ENCODE measurements at regions not wholly inside any gene's neighbourhood (a gene's known extent, or its start where the extent isn't known, plus 50 kb on each side); places are given as distances from the start of the nearest gene placed in this dataset.
A peak's percentile ranks its signal among the peaks of the same experiment; 100 is the strongest.
"Not testable (repeated sequence)": the region's sequence is repeated elsewhere in the genome, so short reads cannot be mapped to it uniquely, and the experiment has no call there.

DNA sequence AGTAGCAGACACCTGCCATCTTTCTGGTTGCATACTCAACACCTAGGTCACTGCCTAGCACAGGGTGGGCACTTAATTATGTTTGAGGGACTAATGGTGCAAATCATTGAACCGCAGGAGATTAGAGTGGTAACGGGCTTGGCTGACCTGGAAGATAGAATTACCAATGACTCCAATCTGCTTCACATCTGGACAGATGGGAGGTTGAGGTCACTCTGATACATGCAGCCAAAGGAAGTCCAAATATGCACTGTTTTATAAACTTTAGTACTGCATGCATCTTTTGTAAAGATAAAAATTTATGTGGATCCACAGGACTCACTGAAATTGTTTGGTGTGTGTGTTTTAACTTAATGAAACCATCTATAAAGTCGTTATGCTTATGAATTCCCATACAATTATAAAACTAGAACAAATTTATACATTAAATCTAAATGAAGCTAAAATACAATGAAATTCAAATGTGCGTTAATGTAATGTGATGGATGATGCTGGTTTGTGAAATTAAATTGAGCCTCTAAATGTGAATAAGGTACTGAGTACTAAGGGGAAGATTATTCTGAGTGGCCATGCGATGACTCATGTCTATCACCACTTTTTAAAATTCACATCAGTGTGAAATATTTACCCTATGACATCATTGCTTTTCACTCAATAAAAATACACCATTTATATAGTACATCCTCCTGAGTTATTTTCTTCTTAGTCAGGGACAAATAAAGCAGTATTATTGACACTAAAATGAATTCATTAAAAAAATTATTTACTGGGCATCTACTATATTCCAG lies 224.7 kb upstream of the FAM78B start:
- no peak for DNase-seq

DNA sequence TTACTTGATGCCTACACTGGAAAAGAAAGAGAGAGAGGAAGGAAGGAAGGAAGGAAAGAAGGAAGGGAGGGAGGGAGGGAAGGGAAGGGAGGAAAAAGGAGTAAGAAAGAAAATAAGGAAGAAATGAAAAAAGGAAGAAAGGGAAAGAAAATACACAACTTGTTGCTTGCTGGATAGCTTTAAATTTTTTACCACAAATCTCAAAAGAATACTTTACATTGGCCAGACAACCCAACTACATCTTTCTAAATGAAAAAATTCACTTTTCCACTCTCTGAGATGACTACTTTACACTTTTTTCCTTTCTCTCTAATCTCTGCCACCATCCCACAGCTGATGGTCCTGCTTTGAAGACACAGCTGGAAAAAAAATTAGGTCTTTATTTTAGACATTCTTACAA lies 228.9 kb upstream of the FAM78B start:
- DNase-seq: no peak

DNA sequence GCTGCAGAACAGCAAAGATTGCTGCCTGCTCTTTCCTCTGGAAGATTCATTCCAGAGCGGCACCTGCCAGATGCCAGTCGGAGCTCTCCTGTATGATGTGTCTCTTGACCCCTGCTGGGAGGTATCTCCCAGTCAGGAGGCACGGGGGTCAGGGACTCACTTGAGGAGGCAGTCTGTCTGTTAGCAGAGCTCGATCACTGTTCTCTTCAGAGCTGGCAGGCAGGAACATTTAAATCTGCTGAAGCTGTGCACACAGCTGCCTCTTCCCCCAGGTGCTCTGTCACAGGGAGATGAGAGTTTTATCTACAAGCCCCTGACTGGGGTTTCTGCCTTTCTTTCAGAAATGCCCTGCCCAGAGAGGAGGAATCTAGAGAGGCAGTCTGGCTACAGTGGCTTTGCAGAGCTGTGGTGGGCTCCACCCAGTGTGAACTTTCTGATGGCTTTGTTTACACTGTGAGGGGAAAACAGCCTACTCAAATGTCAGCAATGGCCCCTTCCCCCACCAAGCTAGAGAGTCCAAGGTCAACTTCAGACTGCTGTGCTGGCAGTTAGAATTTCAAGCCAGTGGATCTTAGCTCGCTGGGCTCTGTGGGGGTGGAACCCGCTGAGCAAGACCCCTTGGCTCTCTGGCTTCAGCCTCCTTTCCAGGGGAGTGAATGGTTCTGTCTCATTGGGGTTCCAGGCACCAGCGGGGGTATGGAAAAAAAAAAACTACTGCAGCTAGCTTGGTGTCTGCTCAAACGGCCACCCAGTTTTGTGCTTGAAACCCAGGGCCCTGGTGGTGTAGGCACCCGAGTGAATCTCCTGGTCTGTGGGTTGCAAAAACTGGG lies 242.7 kb upstream of the FAM78B start:
- not testable (repeated sequence) for DNase-seq

GRCh38 chr1:166410083-166410385 lies 243.2 kb upstream of the FAM78B start:
- DNase-seq: no peak

GRCh38 chr1:166416831-166417230 lies 250.0 kb upstream of the FAM78B start:
- not testable (repeated sequence) for DNase-seq

DNA sequence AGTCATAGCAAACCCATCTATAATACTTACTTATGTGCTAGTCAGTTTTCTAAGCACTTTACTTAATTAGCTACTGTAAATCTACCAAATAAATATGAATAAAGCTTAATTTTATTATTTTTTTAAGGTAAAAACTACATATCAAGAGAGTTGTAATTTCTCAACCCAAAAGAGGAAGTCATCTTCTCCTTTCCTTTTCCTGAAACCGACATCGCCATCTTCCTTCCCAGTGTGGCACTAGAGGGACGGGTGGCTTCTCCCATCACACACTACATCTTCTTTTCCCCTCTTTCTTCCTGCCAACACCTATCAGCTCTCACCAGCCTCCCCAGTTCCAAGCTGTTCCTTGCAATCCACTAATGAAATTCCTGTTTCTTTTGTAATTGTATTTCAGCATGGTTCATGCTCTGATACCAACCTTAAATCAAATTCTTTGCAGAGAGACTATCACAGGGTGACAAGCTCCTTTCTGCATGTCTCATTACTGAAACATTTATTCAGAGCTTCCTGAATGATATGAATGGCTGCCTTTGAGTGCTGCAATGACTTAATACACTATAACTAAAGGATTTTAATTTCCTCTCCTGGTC lies 251.6 kb upstream of the FAM78B start:
- no peak for DNase-seq

- not testable (repeated sequence) for DNase-seq
Observed at GRCh38 chr1:166422586-166422985, 255.8 kb upstream of the FAM78B start.

DNA sequence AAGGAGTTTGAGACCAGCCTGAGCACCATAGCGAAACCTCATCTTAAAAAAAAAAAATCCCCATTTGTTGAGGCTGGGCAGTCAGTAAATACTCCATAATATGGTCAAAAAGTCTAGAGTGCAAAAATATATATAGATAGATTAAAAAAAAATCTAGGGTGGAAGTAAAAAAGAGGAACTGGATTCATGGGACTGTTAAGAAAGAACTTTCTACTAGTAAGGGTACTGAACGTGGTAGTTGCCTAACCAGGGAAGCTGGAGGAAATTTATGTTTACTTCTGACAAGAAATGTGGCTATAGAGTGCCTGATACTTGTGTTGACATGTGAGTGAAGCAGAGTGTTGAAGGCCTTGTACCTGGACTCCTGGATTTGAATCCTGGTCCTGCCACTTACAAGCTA lies 265.9 kb upstream of the FAM78B start:
- DNase-seq: no peak

DNA sequence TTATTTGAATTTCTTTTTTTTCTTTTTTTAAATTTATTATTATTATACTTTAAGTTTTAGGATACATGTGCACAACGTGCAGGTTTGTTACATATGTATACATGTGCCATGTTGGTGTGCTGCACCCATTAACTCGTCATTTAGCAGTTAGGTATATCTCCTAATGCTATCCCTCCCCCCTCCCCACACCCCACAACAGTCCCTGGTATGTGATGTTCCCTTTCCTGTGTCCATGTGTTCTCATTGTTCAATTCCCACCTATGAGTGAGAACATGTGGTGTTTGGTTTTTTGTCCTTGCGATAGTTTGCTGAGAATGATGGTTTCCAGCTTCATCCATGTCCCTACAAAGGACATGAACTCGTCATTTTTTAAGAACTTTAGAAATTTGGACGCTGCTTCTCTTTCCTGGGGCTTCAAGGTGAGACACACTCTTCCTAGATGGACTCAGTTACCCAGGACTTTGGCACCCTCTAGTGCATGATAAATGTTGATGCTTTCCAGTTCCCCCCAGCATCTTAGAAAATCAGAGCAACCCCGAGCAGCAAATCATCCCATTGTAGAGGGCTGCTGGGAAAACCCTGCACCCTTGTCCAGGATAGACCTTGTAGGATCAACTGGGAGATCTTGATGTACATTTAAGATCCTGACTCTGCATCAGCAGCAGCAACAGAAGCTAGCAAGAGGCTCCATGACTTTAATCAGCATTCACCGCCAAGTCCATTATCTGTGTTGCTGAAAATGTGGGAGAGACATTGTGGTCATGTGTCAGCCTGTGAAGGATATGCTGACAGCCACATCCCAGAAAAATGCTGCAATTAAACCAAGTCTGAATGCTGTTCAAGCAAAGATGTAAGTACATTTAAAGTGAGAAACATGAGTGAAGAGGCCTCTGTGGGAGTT lies 266.9 kb upstream of the FAM78B start:
- not testable (repeated sequence) for DNase-seq

- no peak for DNase-seq
Observed at GRCh38 chr1:166457700-166458099, 290.9 kb upstream of the FAM78B start.

DNA sequence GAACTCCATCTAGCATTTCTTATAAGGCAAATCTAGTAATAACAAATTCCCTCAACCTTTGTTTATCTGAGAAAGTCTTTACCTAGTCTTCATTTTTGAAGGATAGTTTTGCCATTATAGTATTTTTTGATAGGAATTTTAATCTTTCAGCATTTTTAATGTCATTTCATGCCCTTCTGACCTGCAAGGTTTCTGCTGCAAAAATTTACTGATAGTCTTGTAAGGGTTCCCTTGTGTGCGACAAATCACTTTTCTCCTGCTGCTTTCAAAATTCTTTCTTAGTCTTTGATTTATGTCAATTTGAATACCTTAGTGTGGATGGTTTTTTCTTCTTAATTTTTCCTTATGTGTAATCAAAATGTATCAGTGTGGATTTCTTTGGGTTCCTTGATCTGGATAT lies 297.5 kb upstream of the FAM78B start:
- no peak for DNase-seq

DNA sequence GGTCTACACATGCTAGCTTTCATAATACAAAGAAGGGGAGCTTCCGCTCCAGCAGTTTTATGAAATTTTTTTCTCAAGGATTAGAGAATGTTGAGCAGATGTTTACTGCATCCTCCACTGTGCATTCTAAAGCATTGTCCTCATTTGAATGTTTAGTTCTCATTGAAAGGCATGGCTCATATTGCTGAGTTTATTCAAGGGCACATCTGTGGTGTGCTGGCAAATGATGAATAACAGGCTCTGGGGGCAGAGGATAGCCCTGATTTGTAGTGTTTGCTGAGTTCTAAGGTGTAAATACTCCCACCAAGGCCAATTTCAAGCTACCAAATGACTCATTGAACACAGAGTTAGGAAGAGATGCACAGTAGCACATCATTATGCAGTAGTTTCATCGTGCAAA lies 303.2 kb upstream of the FAM78B start:
- DNase-seq: peak; percentile 59

- DNase-seq: no peak
Observed at GRCh38 chr1:166470441-166470840, 303.6 kb upstream of the FAM78B start.

DNA sequence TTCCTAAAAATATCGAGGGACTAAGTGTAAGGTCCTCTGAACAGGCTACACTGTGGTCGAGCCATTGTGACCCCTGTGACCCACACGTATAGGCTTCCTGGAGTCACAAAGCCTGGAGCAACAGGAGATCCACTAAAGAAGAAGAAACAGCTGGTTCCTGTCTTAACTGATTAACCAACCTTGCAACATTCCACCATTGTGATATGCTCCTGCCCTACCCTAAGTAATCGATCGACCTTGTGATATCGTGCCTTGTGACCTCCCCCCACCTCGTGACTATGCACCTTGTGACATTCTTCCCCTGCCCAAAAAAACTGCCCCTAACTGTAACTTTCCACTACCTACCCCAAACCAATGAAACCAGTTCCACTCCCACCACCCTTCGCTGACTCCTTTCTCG lies 304.6 kb upstream of the FAM78B start:
- no peak for DNase-seq

DNA sequence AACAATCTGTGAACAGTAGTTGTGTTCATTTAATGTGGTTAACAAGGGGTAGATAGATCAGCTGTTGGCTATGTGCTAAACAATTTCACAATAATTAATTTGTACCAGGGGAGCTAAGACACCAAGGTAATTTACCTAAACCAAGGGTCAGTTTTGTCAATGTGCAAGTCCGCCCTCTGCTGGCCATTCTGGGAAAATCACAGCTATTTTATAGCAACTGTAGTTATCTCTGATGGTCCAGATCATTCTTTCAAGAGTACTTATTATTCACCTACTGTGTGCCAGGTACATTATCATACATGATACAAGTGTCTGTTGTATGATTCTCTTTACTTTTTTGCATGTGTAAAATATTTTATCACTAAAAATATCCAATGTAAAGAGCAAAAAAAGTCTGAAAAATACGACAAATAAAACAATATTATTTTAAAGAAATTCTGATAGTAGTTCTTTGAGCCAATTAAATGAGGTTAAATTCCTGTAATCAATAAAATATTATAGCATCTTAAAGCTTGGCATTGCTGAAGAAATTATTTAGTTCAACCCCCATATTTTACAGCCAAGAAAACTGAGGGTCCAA lies 312.3 kb upstream of the FAM78B start:
- peak; percentile 9 for DNase-seq

GRCh38 chr1:166484471-166484870 lies 317.7 kb upstream of the FAM78B start:
- no peak for DNase-seq

DNA sequence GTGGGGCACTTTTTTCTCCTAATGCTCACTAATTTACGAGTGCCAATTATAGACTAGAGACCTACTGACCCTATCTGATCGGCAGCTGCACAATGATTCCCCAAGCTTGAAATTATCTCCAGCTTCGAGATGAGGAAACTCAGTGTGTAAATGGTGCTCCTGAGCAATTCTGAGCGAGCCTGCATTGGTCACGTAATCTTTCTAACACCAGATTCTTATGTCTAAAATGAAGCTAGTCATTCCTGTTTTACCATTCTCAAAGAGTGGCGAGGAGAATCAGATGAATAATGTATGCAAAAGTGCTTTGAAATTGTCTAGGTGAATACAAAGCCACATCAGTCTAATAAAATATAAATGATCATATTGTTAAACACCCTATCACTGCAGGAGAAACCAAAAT lies 318.1 kb upstream of the FAM78B start:
- DNase-seq: no peak

- no peak for DNase-seq
Observed at GRCh38 chr1:166485620-166486019, 318.8 kb upstream of the FAM78B start.

- DNase-seq: no peak
Observed at GRCh38 chr1:166488327-166488726, 321.5 kb upstream of the FAM78B start.

DNA sequence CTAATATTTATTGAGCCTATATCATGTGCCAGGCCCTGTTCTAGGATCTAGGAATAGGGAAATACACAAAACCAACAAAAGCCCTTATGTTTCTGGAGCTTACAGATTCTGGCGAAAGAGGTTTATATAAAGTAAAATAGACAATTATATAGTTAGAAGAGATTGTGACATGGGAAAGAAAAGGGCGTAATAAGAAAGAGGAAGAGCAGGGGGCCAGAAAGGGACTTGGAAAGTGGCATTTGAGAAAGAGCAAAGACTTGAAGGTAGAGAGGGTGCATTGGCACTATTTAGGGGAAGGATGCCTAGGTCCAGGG lies 322.5 kb upstream of the FAM78B start:
- DNase-seq: no peak

- no peak for DNase-seq
Observed at GRCh38 chr1:166489670-166490436, 323.1 kb upstream of the FAM78B start.

Data from skin of body (tissue), 1 donor.